GM12892 (cell line): ENCODE measurements at regions not wholly inside any gene's neighbourhood (a gene's known extent, or its start where the extent isn't known, plus 50 kb on each side); places are given as distances from the start of the nearest gene placed in this dataset.

Experiments used
- DNase-seq: peaks from one replicate; pipeline ENCODE4 v3.0.0; 2011; ENCODE audit not compliant: insufficient read length
- FAIRE-seq: peaks from 2 replicates; lab custom pipeline; 2011; peaks lifted over from hg19 to GRCh38; lab: Jason Lieb, UNC
- POLR2A ChIP-seq: IDR thresholded peaks from 2 replicates; pipeline ENCODE4 v1.6.1; 2011; ENCODE audit warnings: low read depth, low read length, control low read depth
- POLR2AphosphoS5 ChIP-seq: IDR thresholded peaks from 2 replicates; pipeline ENCODE4 v1.6.1; 2011; ENCODE audit warnings: low read depth, low read length, control low read depth
- TAF1 ChIP-seq: IDR thresholded peaks from 2 replicates; pipeline ENCODE4 v1.6.1; 2011; ENCODE audit warnings: low read depth, mild to moderate bottlenecking, control low read depth, low read length, borderline replicate concordance

DNA sequence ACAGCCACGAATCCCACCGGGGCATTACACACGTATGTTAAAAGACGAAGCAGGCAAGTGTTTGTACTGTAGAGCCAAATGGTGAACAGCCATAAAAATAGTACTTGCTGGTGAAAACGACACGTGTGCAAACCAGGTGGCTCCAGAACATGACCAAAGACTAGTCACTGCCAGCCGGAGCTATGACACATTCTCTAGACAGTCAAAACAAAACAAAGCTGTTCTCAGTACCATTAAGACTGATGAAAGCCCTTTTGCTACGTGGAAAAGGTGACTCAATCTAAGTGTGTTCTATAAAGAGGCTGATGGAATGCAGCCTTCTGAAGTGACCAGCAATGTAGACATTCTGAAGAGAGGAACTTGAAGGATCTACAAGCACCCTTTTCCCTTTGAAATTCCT is 367.7 kb upstream of the NETO1 start:
- TF ChIP-seq POLR2AphosphoS5: no peak
- no peak for TF ChIP-seq TAF1
- no peak for TF ChIP-seq POLR2A
- FAIRE-seq (no peak), DNase-seq (no peak)

GRCh38 chr18:73232933-73233332 is 365.1 kb upstream of the NETO1 start:
- FAIRE-seq (no peak), DNase-seq (no peak)
- TF ChIP-seq TAF1 (no peak), POLR2AphosphoS5 (no peak), POLR2A (no peak)

GRCh38 chr18:73220663-73221062 is 352.9 kb upstream of the NETO1 start:
- FAIRE-seq: no peak
- no peak for TF ChIP-seq TAF1
- no peak for TF ChIP-seq POLR2A
- no peak for TF ChIP-seq POLR2AphosphoS5
- no peak for DNase-seq

DNA sequence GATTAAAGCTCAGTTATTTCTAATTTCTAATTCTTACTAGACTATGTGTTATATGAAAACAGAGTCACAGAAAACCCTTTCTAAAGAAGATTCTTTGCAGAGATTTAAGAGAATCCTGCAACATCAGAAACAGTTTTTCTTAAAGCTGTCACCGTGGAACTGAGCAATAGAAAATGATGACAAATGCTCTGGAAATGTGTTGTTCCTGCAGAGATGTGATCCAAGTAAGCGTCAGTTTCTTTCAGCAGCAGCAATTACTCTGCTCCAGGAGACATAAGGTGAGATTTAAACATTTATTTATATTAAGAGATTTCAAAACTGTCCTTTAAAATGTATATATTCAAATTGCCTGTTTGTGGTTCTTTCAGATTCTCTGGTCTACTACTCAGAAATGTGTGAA is 350.5 kb upstream of the NETO1 start:
- no peak for DNase-seq
- FAIRE-seq: no peak
- TF ChIP-seq POLR2AphosphoS5 (no peak), TAF1 (no peak), POLR2A (no peak)

- no peak for TF ChIP-seq TAF1
- no peak for FAIRE-seq
- DNase-seq: no peak
These were observed 347.2 kb upstream of the NETO1 start for GRCh38 chr18:73214970-73215369.

DNA sequence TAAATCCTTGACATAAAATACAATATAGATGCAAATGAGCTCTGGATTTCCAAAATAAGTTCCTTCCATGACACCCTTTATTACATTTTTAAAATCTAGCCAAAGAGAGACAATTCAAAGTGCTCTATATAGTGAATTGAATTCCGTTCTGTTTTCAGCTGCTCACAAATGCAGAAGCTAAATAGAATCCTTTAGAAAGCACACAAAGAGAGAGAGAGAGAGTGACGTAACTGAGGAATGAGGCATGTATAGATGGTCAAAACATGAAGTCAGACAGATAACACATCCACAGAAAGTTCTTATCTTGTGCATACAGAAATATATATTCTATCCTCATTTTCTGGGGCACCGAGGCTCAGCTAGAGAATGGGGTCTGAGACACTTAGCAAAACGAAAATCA is 344.7 kb upstream of the NETO1 start:
- TF ChIP-seq POLR2AphosphoS5: no peak
- DNase-seq (no peak), FAIRE-seq (no peak)

- DNase-seq (no peak), FAIRE-seq (no peak)
These were observed 334.2 kb upstream of the NETO1 start for GRCh38 chr18:73201940-73202339.

DNA sequence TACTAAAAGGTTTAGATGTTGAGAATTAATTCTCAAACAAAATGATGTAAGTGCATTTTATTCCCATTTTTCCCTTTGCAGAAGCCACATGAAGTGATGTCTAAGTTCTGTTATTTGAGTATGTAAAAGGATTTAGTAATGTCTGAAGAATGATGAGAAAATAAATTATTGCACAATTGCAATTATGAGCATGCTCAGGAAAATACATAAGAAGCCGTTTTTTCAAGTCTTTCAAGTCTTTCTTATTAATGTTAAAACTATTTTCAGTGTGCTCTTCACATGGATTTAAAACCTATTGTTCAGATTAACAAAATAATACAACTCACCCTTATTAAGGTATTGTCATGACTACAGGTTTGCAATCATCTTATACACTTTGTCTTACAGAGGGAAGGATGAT is 331.4 kb upstream of the NETO1 start:
- no peak for TF ChIP-seq POLR2AphosphoS5
- TF ChIP-seq POLR2A: no peak
- TF ChIP-seq TAF1: no peak
- no peak for DNase-seq
- FAIRE-seq: no peak

More at GRCh38 chr18:73201940-73202339, 334.2 kb upstream of the NETO1 start:
- TF ChIP-seq TAF1 (no peak), POLR2AphosphoS5 (no peak), POLR2A (no peak)

- DNase-seq (no peak), FAIRE-seq (no peak)
- TF ChIP-seq POLR2A: no peak
- no peak for TF ChIP-seq TAF1
- no peak for TF ChIP-seq POLR2AphosphoS5
These were observed 321.9 kb upstream of the NETO1 start for GRCh38 chr18:73189718-73190117.

DNA sequence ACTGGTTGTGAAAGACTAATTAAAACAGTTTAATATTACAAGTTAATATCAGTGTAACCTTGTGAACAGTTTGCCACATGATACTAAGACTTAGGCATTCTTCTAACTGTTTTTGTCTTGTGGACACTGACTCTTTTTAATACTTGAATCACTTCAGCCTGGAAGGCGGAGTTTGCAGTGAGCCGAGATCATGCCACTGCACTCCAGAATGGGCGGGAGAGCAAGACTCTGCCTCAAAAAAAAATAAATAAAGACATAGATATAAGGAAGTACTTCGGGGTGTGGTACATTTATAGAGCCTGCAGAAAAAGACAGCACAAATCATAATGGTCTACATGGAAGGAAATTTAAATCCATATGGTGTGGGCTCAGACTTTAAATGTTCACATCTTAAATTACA is 300.4 kb upstream of the NETO1 start:
- DNase-seq: no peak
- FAIRE-seq: no peak
- TF ChIP-seq POLR2A (no peak), POLR2AphosphoS5 (no peak), TAF1 (no peak)

- DNase-seq (no peak), FAIRE-seq (no peak)
- TF ChIP-seq POLR2A (no peak), TAF1 (no peak), POLR2AphosphoS5 (no peak)
These were observed 296.6 kb upstream of the NETO1 start for GRCh38 chr18:73164430-73164829.

- TF ChIP-seq TAF1: no peak
- TF ChIP-seq POLR2A: no peak
- TF ChIP-seq POLR2AphosphoS5: no peak
- FAIRE-seq (no peak), DNase-seq (no peak)
These were observed 295.4 kb upstream of the NETO1 start for GRCh38 chr18:73163236-73163635.

DNA sequence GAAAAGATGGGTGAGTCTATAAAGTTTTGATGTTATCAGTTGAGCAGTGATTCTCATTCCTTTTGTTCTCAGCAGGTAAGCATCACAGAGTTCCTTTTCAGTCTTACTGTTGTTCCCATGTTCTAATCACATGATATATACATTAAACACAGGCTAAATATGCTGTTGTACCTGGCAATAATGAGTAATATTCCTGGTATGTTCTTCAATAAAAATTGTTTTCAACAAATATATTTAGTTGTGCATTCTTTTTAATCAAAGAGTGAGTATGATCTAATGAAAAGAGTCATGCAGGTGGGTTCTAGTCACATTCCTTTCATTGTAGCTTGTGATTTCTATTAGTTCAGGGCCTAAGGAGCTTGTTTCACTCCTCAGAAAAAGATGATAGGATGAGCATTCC is 288.3 kb upstream of the NETO1 start:
- TF ChIP-seq POLR2AphosphoS5 (no peak), TAF1 (no peak), POLR2A (no peak)
- FAIRE-seq (no peak), DNase-seq (no peak)

DNA sequence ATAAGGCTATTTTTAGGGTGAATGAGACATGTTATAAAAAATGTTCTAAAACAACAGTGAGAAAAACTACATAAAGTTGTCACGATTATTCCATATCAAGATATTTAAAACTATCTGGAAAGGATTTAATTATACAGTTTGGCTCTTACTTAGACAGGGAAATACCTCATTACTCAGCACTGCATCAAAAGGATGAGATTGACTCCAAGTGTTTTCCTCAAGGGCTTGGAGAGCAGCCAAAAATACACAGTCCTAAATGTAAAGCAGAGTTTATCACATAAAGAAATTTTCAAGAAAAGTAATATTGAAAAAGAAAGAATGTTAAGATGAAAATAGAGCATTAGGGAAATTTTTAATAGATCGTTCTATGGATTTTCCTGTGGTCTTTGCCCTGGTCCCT is 285.5 kb upstream of the NETO1 start:
- FAIRE-seq (no peak), DNase-seq (no peak)
- TF ChIP-seq POLR2AphosphoS5 (no peak), TAF1 (no peak), POLR2A (no peak)
